Right kidney (tissue), 1 donor: ENCODE measurements at regions not wholly inside any gene's neighbourhood (a gene's known extent, or its start where the extent isn't known, plus 50 kb on each side); places are given as distances from the start of the nearest gene placed in this dataset.
A peak's percentile ranks its signal among the peaks of the same experiment; 100 is the strongest.
"Not testable (repeated sequence)": the region's sequence is repeated elsewhere in the genome, so short reads cannot be mapped to it uniquely, and the experiment has no call there.

ENCODE experiments used
- DNase-seq: peaks from one replicate; pipeline ENCODE4 v3.0.0-alpha.2; 2016

DNA sequence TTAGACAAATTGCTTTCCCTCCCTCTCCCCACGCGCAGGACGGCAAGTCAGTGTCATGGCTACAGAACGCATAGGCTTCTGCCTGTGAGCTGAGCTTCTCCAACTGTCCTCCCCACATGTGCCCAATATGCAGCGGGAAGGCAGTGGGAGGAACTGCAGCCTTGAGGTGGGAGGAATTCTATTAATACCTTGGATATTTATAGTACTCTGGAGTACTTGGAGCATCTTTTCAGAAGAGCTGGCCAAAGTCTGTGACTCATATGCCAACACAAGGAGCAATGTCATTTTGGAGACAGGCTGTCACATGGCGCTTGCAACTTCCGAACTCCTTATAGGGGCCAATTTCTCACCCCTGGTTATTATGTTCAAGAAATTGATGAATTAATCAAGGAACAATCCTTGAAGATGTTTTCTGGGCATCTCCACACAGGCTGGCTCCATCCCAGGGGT is 245.0 kb upstream of the SERP2 start:
- no peak for DNase-seq

DNA sequence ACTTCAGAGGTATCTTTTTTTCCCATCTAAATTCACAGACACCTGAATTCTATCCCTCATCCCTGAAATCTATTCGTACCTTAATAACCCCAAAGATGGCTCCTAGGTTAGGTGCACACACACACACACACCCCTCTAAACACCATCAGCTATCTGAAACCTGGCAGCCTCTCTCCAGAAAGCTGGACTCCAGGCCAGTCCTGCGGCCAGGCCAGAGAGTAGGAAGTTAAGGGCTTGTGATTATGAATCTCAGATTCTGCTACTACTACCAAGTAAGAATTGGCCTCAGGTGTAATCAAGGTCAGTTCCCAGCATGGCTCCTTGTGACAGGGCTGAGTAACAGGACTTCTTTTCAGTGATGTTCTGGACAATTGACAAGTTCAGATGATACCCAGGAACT is 244.2 kb upstream of the SERP2 start:
- DNase-seq = no peak

DNA sequence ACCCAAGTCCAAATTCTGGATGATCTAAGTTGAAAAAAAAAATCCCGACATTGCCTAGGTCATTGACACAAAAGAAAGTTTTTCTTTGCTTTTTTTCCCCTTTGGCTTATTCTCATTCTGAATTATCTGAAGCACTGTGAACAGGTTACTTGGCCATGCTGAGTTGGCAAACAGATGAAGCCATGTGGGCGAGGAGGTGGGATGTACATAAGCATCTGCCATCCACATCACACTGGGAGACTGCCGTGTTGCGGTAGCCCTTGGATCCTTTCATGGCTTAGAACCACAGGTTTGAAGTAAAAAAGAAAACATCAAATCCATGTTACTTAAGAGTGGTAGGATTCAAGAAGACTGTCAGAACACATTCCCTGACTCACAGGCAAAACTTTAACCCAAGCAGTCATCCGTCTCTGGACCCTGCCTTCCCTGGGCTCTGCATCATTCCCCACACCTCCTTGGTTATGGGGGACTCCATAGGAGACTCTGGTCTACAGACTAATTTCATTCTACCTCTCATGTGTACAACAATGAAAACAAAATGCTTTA is 242.5 kb upstream of the SERP2 start:
- DNase-seq = no peak

DNA sequence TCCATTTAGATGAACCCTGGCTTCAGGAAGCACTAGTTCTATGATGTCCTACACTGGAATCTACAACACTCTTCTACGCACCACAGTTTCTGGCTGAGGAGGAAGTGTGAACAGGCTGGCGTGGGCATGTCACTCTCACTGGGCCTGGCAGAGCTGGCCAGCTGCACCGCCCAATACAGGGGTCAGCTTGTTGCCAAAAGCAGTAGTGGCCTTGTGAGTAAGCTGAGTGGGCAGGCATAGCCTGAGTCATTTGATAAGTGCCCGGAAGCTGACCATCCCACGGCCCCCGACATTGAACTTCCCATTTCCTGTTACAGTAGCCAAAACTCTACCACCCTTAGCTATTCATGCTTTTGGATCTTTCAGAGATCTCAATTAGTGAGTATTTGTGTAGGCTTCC is 240.9 kb upstream of the SERP2 start:
- no peak for DNase-seq

DNA sequence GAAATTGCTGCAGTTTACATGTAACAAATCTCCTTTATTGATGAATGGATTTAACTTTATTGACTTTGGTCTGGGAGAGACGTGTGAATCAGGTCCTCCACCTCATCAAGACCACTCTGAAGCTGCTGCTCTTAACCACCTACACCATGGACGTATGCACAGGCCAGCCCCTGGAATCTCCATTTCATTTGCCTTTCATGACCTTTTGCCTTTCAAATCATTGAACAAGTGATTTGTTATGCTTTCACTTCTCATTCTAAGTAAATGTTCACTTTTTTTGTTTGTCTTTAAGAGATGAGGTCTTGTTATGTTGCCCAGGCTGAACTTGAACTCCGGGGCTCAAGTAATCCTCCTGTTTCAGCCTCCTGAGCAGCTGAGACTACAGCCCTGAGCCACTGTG is 240.0 kb upstream of the SERP2 start:
- DNase-seq = no peak

DNA sequence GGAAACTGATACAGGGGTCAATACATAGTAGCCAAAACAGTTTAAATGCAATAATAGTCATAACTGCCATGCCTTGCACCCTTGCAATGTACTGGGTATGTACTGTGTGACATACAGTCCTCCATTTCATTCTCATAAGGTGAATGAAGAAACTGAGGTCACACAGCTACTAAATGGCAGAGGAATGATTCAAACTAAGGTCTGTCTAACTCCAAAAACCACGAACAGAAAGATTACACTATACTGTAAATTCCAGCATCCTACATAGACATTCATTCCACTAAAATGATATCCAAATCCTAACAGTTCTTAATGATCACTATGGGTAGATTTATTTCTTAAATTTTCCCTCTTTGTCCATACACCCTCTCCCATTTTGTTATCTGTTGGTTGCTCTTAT is 238.1 kb upstream of the SERP2 start:
- no peak for DNase-seq

DNA sequence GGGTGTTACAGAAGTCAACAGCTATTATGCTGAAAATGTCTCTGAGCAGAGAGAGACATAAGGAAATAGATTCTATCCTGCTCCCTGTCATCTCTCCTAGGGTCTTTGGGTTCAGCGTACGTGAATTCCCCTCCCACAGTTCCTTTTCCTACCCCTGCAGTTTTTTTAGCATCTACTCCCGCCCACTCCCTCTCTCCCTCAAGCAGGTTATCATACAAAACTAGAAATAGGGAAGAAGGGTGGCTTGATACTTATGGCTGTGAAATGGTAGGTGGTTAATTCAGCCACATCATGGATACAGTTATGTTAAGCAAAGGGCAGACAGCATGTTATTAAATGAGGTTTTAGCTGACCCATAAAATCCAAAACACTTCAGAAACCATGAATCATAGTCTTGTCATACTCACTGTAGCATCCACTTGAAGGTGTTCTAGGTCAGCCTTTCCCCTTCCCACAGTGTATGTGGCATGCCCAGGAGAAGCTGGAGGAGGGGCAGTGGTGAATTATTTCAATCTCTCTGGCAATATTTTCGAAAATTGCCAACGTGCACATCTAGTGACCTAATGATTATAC is 236.8 kb upstream of the SERP2 start:
- DNase-seq = no peak

DNA sequence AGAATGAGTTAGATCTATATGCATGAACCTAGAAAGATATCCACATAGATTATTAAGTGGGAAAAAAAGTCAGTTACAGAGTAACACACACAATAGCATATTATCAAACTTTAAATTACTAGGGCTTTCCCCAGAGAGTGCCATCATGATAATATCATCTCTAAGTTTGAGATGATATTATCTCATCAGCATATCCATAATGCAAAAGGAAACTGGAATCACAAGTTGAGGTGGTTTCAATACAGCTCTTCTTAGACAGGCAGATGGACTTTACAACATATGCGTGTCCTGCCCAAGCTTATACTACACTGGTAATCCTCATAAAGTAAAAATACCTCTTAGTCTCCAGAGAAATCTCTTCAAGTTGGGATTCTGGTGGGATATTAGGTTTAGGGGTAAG is 236.2 kb upstream of the SERP2 start:
- no peak for DNase-seq

DNA sequence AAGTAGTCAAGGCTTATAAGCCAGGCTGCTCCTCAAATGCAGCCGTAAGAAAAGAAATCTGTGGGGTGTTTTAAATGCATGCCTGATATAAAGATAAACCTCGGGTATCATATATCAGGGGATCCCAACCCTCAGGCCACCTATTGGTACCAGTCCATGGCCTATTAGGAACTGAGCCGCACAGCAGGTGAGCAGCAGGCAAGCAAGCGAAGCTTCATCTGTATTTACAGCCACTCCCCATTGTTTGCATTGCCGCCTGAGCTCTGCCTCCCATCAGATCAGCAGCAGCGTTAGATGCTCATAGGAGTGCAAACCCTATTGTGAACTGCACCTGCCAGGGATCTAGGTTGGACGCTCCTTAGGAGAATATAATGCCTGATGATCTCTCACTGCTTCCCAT is 233.5 kb upstream of the SERP2 start:
- DNase-seq = no peak

DNA sequence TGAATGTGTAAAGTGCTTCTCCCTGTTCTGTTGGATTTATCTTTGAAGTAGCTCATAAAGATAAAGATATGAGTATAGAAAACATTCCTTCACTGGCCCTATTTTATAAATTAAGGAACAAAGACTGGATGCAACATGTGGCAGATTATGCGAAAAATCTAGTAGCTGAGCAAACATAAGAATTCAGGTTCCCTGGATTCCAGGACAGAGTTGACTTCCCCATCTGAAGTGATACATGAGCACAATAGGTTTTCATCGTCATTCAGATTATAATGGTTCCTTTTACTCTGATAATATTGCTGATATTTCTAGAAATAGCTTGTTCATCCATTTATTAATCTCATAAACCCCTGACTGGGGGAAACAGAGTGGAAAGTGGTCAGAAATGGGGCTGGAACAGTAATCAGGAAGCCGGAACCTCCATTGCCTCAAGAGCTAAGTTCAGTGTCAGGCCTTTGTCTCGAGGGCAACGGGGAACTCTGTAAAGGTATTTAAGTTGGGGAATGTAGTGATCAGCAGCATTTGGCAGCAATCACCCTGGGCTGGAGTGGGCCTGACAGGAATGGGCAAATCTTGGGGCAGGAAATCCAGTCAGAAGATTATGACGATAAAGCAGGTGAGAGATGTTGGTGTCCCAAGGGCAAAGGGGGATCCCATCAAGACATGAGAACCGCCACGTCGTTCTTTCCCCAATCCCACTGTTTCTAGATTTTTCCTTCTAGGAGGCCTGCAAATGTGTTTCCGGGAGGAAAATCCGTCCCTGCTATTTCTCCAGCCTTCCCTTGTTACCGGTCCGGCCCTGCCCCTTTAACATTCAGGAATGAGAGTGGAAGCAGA is 232.5 kb upstream of the SERP2 start:
- no peak for DNase-seq

DNA sequence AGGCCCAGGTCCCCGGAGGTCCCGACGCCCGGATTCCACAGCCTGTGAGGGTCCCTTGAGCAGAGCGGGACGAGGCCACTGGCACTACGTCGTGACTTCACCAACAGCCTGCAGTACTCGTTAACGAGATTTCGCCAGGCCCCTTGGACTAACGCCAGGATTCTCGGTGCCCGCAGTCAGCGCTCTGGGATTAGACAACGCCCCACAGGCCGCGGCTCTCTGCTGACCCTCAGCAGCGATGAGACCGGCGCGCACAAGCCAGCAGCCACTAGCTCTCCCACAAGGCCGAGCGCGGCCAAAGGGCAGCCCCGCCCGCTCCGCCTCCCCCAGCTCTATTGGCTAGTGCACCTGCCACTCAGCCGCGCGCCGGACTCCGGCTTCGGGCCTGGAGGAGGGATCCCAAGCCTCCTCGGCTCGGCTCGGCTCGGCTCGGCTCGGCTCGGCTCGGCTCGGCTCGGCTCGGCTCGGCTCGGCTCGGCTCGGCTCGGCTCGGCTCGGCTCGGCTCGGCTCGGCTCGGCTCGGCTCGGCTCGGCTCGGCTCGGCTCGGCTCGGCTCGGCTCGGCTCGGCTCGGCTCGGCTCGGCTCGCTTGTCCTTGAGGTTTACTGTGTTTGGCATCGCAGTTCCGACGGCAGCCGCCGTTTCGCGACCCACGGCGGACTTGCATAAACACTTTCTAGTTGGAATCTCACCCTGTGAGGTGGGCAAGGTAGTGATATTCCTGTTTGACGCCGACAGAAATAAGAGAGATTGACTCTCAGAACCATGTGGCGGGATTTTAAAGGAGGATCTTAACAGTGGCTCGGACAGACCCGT is 231.7 kb upstream of the SERP2 start:
- DNase-seq = peak; percentile 98

DNA sequence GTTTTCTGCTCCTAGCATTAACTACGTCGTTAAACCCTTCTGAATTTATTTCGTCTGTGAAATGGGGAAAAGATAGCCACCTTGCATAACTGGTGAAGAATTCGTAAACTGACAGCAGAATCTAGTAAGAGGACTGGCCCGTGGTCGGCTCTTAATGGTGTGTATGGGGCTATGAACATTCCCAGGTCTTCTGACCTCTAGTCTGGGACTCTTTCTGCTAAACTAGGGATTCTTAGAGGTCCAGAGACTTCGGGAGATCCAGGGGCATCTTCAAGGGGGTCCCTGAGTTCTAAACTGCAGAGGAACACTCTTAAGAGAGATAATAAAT is 231.1 kb upstream of the SERP2 start:
- no peak for DNase-seq

DNA sequence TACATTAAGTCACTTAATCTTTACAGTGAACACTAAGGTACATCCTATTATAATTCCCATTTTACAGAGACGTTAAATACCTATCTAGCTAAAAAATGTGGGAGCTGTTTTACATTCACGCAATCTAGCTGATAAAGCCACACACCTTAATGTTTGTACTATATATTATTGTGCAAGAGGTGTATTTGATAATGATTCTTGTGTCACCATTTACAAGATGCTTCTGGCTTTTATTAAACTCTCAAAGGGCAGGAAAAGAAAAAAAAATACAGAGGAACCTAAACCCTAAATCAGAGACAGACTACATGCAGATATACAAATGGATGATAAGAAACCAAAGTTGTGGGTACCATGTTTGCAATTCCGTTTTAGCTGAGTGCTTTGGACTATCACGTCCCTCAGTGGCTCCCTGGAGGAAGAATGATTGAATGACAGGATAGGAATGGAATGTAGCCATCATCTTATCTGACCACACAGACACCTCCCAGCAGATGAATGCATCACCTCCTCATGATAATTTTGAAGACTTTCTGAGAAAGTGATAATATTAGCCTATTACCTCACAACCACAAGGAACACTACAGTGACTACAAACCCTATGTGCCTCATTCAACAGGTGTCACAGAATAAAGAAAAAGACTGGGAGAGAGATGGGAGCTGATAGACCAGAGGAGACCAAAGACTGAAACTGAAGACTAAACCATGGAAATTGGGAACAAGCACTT is 230.5 kb upstream of the SERP2 start:
- DNase-seq = no peak

DNA sequence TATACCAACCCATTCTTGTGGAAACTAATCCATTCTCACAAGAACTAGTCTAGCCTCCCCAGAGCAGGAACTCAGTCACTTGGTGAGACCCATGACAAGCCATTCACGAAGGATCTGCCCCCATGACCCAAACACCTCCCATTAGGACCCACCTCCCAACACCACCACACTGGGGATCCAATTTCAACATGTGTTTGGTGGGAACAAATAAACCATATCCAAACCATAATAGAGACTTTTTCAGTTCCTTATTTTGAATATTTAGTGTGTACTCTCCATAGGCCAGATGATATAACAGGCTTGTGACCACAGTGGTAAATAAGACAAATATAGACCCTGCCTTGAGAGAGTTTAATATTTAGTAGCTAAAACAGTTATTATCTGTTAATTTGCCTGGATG is 227.5 kb upstream of the SERP2 start:
- no peak for DNase-seq

DNA sequence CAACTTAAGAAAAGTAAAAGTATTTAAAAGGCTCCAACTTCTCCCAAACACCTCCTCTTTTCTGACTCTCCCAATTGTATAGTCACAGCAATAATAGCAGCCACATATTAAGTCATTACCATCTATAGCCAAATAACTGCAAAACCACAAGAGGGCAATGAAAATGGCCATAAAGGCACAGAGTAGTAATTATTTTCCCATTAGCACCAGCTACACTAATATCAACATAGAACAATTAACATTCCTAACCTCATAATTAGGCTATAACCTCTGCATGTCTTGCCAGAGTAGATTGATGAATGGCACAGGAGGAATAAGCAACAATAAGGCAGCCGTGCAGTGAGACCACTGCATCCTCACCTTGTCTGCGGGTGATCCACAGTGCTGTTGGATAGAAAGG is 226.4 kb upstream of the SERP2 start:
- DNase-seq = no peak

DNA sequence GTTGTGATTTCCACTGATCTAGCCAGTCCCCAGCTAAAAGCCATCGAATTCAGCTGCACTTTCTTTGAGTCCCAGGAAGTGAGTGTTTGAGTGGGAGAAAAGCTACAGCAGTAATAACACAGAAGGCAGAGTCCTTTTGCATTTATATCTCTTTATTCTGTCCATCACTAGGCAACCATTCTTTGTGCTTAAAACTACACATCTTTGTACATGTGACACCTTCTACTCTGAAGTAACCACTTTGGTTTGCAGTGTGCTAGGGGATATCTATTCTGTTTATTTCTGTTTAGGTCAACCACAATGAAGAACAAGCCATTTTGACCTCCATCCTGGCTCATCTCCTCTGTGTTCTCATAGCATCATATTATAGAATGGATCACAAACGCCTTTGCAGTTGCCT is 226.0 kb upstream of the SERP2 start:
- DNase-seq = no peak

DNA sequence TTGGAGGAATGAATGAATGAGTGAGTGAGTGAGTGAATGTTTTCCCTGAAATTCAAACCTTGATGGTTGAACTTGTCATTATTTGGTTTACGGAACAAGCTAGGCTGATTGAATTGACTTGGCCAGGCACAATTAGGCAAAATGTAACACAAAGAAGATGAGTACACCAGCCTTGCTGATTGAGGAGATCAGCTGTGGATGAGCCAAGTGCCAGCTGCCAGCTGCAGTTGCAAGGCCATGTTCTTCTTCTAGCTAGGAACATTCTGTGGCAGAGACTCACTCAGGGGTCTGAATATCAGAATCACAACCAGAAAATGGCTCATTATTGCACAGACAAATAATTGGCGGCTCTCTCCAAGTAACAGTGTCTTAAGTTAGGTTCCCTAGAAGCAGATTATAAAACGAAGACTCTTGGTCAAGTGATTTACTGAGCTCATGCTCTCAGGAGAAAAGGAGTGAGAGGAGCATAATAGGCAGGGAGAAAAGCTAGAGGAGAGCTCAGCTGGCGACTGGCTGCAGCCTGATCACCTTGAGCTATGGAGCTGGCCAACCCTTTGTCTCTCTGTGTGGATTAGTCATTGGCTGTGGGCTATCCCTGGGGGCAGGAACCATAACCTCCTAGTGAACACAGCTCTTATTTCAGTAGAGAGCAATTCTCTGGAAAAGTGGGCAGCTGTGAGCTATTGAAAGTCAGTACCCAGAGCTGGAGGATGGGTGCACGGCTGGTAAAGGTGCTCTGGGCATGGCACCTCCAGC is 225.3 kb upstream of the SERP2 start:
- no peak for DNase-seq

DNA sequence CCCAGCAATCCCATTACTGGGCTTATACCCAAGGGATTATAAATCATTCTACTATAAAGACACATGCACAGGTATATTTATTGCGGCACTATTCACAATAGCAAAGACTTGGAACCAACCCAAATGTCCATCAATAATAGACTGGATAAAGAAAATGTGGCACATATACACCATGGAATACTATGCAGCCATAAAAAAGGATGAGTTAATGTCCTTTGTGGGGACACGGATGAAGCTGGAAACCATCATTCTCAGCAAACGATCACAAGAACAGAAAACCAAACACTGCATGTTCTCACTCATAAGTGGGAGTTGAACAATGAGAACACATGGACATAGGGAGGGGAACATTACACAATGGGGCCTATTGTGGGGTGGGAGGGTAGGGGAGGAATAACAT is 224.4 kb upstream of the SERP2 start:
- not testable (repeated sequence) for DNase-seq

DNA sequence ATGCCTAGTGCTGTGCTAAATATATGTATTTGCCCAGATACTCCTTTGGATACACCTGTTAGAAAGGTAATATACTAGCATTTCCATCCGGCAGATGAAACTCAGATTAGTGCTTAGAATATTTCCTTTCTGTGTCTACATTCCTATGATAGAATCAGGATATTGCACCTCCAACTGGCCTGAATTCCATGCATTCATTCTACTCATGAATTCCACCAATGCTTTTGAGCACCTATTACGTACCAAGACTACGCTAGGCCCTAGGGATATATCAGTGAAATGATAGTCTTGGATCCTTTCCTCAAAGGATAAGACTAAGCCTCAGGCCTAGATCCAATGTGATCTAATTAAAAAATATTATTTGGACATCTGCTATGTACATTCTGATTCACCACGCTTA is 223.8 kb upstream of the SERP2 start:
- no peak for DNase-seq

DNA sequence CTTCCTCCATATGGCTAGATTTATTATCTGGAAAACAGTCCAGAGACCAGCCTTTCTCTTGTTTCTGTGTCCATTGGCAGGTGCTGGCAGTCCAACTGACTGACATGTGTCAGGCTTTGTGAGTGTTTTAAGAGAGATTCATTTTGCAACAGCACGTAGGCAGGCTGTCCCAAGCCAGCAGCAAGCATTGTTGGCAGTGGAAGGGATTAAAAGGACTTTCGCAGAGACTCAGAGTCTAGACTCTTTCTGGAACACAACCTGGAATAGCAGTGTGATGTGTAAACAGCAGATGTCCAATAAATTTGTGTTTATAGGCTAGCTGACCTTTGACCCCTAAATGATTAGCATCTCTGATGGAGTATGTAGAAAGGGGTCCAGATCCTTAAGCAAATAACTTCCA is 222.2 kb upstream of the SERP2 start:
- DNase-seq = no peak

DNA sequence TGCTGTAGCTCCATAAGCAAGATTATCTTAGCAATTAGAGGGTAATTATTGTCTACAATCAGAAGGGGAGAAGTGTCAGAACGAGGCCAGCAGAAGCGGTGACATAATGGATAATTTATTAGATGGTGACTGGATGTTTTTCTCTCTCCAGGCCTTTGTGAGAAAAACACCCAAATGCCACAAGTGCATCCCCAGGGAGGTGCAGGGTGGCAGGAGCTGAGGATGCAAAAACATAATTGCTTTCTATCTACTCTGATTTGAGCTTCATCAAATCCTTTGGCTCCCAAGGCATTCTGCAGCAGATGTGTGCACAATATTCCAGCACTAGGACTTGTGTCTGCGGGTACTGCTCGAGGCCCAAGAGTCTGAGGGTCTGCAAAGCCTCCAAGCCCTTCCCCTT is 220.1 kb upstream of the SERP2 start:
- DNase-seq = no peak
